ENCODE measurements at regions not wholly inside any gene's neighbourhood (a gene's known extent, or its start where the extent isn't known, plus 50 kb on each side); places are given as distances from the start of the nearest gene placed in this dataset.

DNA sequence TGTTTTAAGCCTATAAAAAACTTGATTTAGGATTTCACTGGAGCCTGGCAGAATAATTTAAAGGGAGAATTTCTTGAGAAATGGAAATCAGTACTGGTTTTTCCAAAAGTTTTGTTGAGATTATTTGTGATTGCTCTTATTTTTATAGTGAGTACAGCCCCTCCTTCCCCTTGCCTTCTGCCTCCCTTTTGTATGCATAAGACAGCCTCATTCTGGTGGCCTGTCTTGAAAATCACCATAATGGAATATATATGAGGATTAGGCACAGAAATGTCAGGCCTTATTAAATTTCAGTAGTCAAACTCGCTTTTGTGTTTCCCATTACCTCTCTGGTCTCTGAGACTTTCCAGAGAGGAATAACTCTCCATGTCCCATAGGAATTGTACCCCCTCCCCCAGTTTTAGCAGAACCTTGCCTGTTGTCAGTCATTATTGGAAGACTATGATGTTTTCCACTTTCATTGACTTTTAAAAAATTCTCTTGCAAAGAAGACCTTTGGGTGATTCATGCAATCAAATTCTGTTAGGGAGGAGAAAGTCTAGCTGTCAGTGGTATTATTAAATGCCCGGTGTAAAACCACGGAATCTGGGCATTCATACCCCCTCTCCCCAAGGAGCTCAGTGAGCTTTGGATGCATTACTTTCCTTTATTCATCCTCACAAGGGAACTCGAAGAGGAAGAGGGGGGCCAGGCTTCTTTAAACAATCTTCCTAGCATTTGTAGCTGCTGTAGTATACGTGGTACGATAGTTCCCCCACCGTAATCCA is 171.6 kb upstream of the TSC22D2 start:
- TF ChIP-seq, protein P1, sequence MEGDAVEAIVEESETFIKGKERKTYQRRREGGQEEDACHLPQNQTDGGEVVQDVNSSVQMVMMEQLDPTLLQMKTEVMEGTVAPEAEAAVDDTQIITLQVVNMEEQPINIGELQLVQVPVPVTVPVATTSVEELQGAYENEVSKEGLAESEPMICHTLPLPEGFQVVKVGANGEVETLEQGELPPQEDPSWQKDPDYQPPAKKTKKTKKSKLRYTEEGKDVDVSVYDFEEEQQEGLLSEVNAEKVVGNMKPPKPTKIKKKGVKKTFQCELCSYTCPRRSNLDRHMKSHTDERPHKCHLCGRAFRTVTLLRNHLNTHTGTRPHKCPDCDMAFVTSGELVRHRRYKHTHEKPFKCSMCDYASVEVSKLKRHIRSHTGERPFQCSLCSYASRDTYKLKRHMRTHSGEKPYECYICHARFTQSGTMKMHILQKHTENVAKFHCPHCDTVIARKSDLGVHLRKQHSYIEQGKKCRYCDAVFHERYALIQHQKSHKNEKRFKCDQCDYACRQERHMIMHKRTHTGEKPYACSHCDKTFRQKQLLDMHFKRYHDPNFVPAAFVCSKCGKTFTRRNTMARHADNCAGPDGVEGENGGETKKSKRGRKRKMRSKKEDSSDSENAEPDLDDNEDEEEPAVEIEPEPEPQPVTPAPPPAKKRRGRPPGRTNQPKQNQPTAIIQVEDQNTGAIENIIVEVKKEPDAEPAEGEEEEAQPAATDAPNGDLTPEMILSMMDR (IDR thresholded peaks at IDR 0.05), result no peak
- no peak for TF ChIP-seq POLR2A (IDR thresholded peaks at IDR 0.05)
